GM18505 (cell line): ENCODE measurements at regions not wholly inside any gene's neighbourhood (a gene's known extent, or its start where the extent isn't known, plus 50 kb on each side); places are given as distances from the start of the nearest gene placed in this dataset.

Experiments used
- ATAC-seq: cut with Tn5 transposase; IDR thresholded peaks from one replicate; pipeline ENCODE4 v1.9.1; 2021; ENCODE audit not compliant: unreplicated experiment
- POLR2A ChIP-seq: IDR thresholded peaks from 4 replicates; pipeline ENCODE4 v1.6.1; 2011; ENCODE audit warnings: borderline replicate concordance; ENCODE audit not compliant: insufficient read depth, insufficient read length; ENCODE audit errors: extremely low read depth

GRCh38 chr12:13462450-13462849, 265.9 kb downstream of the EMP1 start:
- TF ChIP-seq POLR2A, result no peak
- no peak for ATAC-seq

GRCh38 chr12:13455778-13456144, 259.2 kb downstream of the EMP1 start:
- ATAC-seq, result no peak
- no peak for TF ChIP-seq POLR2A

- no peak for TF ChIP-seq POLR2A
These were observed 258.7 kb downstream of the EMP1 start for GRCh38 chr12:13454991-13455777.

GRCh38 chr12:13452955-13453570, 256.5 kb downstream of the EMP1 start:
- no peak for TF ChIP-seq POLR2A

More at GRCh38 chr12:13454991-13455777, 258.7 kb downstream of the EMP1 start:
- ATAC-seq, result no peak

GRCh38 chr12:13451776-13452175, 255.2 kb downstream of the EMP1 start:
- ATAC-seq, result no peak
- TF ChIP-seq POLR2A, result no peak

More at GRCh38 chr12:13452955-13453570, 256.5 kb downstream of the EMP1 start:
- no peak for ATAC-seq

- TF ChIP-seq POLR2A, result no peak
These were observed 253.9 kb downstream of the EMP1 start for GRCh38 chr12:13450231-13451080.

GRCh38 chr12:13444076-13444475, 247.6 kb downstream of the EMP1 start:
- no peak for TF ChIP-seq POLR2A
- ATAC-seq, result no peak

More at GRCh38 chr12:13450231-13451080, 253.9 kb downstream of the EMP1 start:
- ATAC-seq, result no peak

GRCh38 chr12:13443498-13443897, 247.0 kb downstream of the EMP1 start:
- TF ChIP-seq POLR2A, result no peak
- ATAC-seq, result no peak

GRCh38 chr12:13443028-13443427, 246.5 kb downstream of the EMP1 start:
- no peak for TF ChIP-seq POLR2A
- no peak for ATAC-seq

- TF ChIP-seq POLR2A, result no peak
- no peak for ATAC-seq
These were observed 245.9 kb downstream of the EMP1 start for GRCh38 chr12:13442457-13442856.

- no peak for TF ChIP-seq POLR2A
- no peak for ATAC-seq
These were observed 244.3 kb downstream of the EMP1 start for GRCh38 chr12:13440844-13441243.

GRCh38 chr12:13437541-13437940, 241.0 kb downstream of the EMP1 start:
- no peak for TF ChIP-seq POLR2A
- ATAC-seq, result no peak

- TF ChIP-seq POLR2A, result no peak
- ATAC-seq, result no peak
These were observed 240.3 kb downstream of the EMP1 start for GRCh38 chr12:13436696-13437391.

GRCh38 chr12:13436182-13436581, 239.7 kb downstream of the EMP1 start:
- ATAC-seq, result no peak

More at GRCh38 chr12:13436182-13436581, 239.7 kb downstream of the EMP1 start:
- TF ChIP-seq POLR2A, result no peak
